Keratinocyte (primary cell): ENCODE measurements at regions not wholly inside any gene's neighbourhood (a gene's known extent, or its start where the extent isn't known, plus 50 kb on each side); places are given as distances from the start of the nearest gene placed in this dataset.

Source experiments
- DNase-seq: peaks from one replicate; pipeline ENCODE4 v3.0.0-alpha.2; 2011; ENCODE audit warnings: low read depth, missing footprints, low spot score
- FAIRE-seq: peaks from 2 replicates; lab custom pipeline; 2011; peaks lifted over from hg19 to GRCh38; lab: Jason Lieb, UNC
- H2AFZ ChIP-seq: 2 replicates; pipeline ENCODE4 v1.6.0; 2012; ENCODE audit warnings: low read length, control low read depth, inconsistent platforms; ENCODE audit not compliant: control insufficient read depth
- H3K27ac ChIP-seq: 2 replicates; pipeline ENCODE4 v1.5.1; 2011; ENCODE audit warnings: low read length; ENCODE audit not compliant: control insufficient read depth, insufficient read depth
- H3K27me3 ChIP-seq: 3 replicates; pipeline ENCODE4 v1.6.0; 2011; ENCODE audit warnings: low read length; ENCODE audit not compliant: control insufficient read depth, insufficient read depth; ENCODE audit errors: extremely low read depth
- H3K36me3 ChIP-seq, 2 experiments: 2 replicates in 1 of 2; 3 replicates in 1 of 2; pipeline ENCODE4 v1.5.1; 2011; ENCODE audit warnings: low read length in 2 of 2, mild to moderate bottlenecking in 1 of 2; ENCODE audit not compliant: control insufficient read depth in 2 of 2, insufficient read depth in 2 of 2; ENCODE audit errors: extremely low read depth in 1 of 2
- H3K4me1 ChIP-seq: 3 replicates; pipeline ENCODE4 v1.5.1; 2011; ENCODE audit warnings: low read length; ENCODE audit not compliant: control insufficient read depth, insufficient read depth; ENCODE audit errors: extremely low read depth
- H3K4me2 ChIP-seq: 3 replicates; pipeline ENCODE4 v1.6.0; 2011; ENCODE audit warnings: low read depth, low read length; ENCODE audit not compliant: control insufficient read depth, insufficient read depth; ENCODE audit errors: extremely low read depth
- H3K4me3 ChIP-seq, 3 experiments: fragments of 200-600 bp in 1 of 3; sonication (generic) in 1 of 3; 2 replicates in 2 of 3; 3 replicates in 1 of 3; pipeline ENCODE4 v1.5.1; 2011 to 2016; ENCODE audit warnings: low read length in 3 of 3, mild to moderate bottlenecking in 3 of 3, control low read depth in 2 of 3, inconsistent platforms in 1 of 3, low read depth in 1 of 3, mixed read lengths in 1 of 3, mixed run types in 1 of 3, moderate library complexity in 1 of 3; ENCODE audit not compliant: control insufficient read depth in 2 of 3, insufficient read depth in 2 of 3; ENCODE audit errors: extremely low read depth in 1 of 3
- H3K79me2 ChIP-seq: 2 replicates; pipeline ENCODE4 v1.6.0; 2012; ENCODE audit warnings: low read length; ENCODE audit not compliant: control insufficient read depth, insufficient read depth
- H3K9ac ChIP-seq: 3 replicates; pipeline ENCODE4 v1.6.0; 2011; ENCODE audit warnings: low read length; ENCODE audit not compliant: control insufficient read depth, insufficient read depth; ENCODE audit errors: extremely low read depth
- H3K9me1 ChIP-seq: 3 replicates; pipeline ENCODE4 v1.6.0; 2011; ENCODE audit warnings: low read length; ENCODE audit not compliant: control insufficient read depth, insufficient read depth; ENCODE audit errors: extremely low read depth
- H3K9me3 ChIP-seq: 2 replicates; pipeline ENCODE4 v1.5.1; 2012; ENCODE audit warnings: low read depth, low read length; ENCODE audit not compliant: control insufficient read depth
- H4K20me1 ChIP-seq: 3 replicates; pipeline ENCODE4 v1.6.0; 2011; ENCODE audit warnings: low read length; ENCODE audit not compliant: control insufficient read depth, insufficient read depth; ENCODE audit errors: extremely low read depth
- EZH2 ChIP-seq: IDR thresholded peaks from one replicate; pipeline ENCODE4 v1.6.1; 2012; ENCODE audit warnings: inconsistent platforms, mild to moderate bottlenecking, low read length, moderate library complexity
- dilution Hi-C: fragments of 300-500 bp; cut with MboI; formaldehyde crosslinking; loops from one replicate; pipeline ENCODE4 v1.7.0; 2020; ENCODE audit warnings: low sequenced_read_pairs; ENCODE audit not compliant: extremely low pct_ligation_motif_present
- TF ChIP-seq, protein P1 (sequence below), 3 experiments: IDR thresholded peaks in 1 of 3; conservative IDR thresholded peaks in 1 of 3; optimal IDR thresholded peaks in 1 of 3; 2 replicates in 2 of 3; 3 replicates in 1 of 3; pipeline versions ENCODE3 to v1.5.1; 2011; ENCODE audit warnings: low read length in 3 of 3, mild to moderate bottlenecking in 3 of 3, moderate library complexity in 2 of 3, control low read depth in 1 of 3, inconsistent platforms in 1 of 3; ENCODE audit not compliant: insufficient read depth in 2 of 3; ENCODE audit errors: extremely low read depth in 1 of 3

DNA sequence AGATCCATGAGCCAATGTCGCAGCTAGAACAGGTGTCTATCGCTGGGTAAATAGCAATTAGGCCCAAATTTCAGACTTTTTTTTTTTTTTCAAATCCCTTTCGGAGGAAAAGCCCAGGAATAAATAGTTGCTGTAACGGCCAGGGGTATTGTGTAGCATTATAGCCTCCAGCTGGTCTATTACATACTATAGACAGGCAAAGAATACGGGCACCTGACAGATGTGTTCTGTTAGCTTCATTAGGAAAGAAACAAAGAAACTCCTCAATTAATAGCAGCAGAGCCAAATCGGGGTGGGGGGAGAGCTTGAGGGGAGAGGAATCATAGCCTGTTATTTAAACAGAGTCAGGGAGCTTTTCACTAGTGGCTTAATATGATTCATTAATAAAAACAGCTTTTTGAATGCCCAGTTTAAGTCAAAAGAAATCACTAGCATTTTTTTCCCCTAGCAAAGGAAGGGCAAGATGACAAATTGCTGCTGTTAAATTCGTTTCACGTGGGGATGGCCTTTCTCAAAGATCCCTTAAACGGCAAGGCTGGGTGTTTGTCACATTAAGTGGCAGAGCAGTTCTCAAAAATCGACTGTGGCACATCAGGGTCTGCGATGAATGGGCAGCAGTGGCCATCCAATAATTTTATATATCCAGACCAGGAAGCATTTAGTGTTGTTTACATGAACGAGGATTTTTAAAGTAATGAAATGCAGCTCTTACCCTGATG lies 139.4 kb downstream of the ID4 start:
- no peak overlapping the region for H3K27ac ChIP-seq
- no peak overlapping the region for H3K4me3 ChIP-seq
- H3K27me3 ChIP-seq, result no peaks in the 10 kb centered on the region

GRCh38 chr6:19979059-19979458 lies 141.9 kb downstream of the ID4 start:
- H3K4me3 ChIP-seq, result no peak overlapping the region
- H3K27ac ChIP-seq, result no peak overlapping the region
- no peaks in the 10 kb centered on the region for H3K9me1 ChIP-seq
- no peak overlapping the region for H2AFZ ChIP-seq
- H3K79me2 ChIP-seq, result no peaks in the 10 kb centered on the region
- H4K20me1 ChIP-seq, result no peaks in the 10 kb centered on the region
- H3K27me3 ChIP-seq, result no peaks in the 10 kb centered on the region
- no peaks in the 10 kb centered on the region for H3K4me1 ChIP-seq
- H3K4me2 ChIP-seq, result no peak overlapping the region
- dilution Hi-C loops, result no loop called here
- FAIRE-seq, result no peak
- no peaks in the 10 kb centered on the region for H3K36me3 ChIP-seq
- H3K9me3 ChIP-seq, result no peaks in the 10 kb centered on the region
- TF ChIP-seq, protein P1, sequence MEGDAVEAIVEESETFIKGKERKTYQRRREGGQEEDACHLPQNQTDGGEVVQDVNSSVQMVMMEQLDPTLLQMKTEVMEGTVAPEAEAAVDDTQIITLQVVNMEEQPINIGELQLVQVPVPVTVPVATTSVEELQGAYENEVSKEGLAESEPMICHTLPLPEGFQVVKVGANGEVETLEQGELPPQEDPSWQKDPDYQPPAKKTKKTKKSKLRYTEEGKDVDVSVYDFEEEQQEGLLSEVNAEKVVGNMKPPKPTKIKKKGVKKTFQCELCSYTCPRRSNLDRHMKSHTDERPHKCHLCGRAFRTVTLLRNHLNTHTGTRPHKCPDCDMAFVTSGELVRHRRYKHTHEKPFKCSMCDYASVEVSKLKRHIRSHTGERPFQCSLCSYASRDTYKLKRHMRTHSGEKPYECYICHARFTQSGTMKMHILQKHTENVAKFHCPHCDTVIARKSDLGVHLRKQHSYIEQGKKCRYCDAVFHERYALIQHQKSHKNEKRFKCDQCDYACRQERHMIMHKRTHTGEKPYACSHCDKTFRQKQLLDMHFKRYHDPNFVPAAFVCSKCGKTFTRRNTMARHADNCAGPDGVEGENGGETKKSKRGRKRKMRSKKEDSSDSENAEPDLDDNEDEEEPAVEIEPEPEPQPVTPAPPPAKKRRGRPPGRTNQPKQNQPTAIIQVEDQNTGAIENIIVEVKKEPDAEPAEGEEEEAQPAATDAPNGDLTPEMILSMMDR (optimal IDR thresholded peaks at IDR 0.05 in 1 of 3, IDR thresholded peaks at IDR 0.05 in 1 of 3, conservative IDR thresholded peaks at IDR 0.05 in 1 of 3; ENCODE audit: extremely low read depth in 1 of 3, insufficient read depth in 2 of 3, low read length in 3 of 3), result no peak
- TF ChIP-seq EZH2, result no peak
- H3K9ac ChIP-seq, result no peak overlapping the region
- no peak for DNase-seq

More for the DNA sequence above, 139.4 kb downstream of the ID4 start:
- H4K20me1 ChIP-seq, result no peaks in the 10 kb centered on the region
- H2AFZ ChIP-seq, result no peak overlapping the region
- H3K9ac ChIP-seq, result no peak overlapping the region
- H3K4me2 ChIP-seq, result no peak overlapping the region
- TF ChIP-seq EZH2, result no peak
- TF ChIP-seq, protein P1 (optimal IDR thresholded peaks at IDR 0.05 in 1 of 3, IDR thresholded peaks at IDR 0.05 in 1 of 3, conservative IDR thresholded peaks at IDR 0.05 in 1 of 3; ENCODE audit: extremely low read depth in 1 of 3, insufficient read depth in 2 of 3, low read length in 3 of 3), result no peak
- no peak for DNase-seq
- H3K36me3 ChIP-seq, result no peaks in the 10 kb centered on the region
- no peaks in the 10 kb centered on the region for H3K9me3 ChIP-seq
- FAIRE-seq, result no peak
- no peaks in the 10 kb centered on the region for H3K79me2 ChIP-seq
- H3K4me1 ChIP-seq, result no peaks in the 10 kb centered on the region
- H3K9me1 ChIP-seq, result no peaks in the 10 kb centered on the region
- dilution Hi-C loops, result no loop called here
